RPMI7951 (cell line): ENCODE measurements at regions not wholly inside any gene's neighbourhood (a gene's known extent, or its start where the extent isn't known, plus 50 kb on each side); places are given as distances from the start of the nearest gene placed in this dataset.

Experiments
- DNase-seq: peaks from one replicate; pipeline ENCODE4 v3.0.0-alpha.2; 2012; ENCODE audit warnings: low read depth

DNA sequence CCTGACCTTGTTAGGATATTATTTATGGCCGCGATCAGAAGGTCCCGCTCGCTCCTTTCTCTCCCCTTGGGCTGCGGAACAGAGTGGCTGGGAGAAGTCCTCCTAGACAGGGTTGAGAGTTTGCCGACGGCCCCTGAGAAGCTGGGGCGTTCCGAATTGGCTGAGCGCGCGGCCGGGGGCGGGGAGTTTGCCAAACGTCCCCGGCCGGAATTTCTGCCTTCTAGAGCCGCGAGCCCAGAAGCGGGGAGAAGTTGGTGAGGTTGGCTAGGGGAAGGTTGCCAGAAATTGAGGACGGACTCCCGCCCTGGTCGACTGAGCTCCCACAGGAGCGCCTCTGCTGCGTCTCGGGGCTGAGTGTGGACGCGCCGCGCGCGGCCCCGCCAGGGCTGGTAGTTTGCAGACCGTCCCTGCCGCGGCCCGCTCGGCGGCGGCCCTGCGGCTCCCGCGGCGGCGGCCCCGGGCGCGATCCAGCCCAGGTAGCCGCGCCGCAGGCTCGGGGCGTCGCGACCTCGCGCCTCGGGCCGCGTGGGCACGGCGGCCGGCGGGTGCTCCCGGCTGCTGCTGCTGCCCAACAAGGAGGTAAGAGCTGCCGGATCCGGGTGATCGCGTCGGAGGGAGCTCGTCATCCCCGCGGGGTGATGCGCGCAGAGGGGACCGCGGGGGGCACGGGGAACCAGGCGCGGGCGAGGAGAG lies 134.0 kb upstream of the MGAT5 start:
- DNase-seq: peak; percentile 95

DNA sequence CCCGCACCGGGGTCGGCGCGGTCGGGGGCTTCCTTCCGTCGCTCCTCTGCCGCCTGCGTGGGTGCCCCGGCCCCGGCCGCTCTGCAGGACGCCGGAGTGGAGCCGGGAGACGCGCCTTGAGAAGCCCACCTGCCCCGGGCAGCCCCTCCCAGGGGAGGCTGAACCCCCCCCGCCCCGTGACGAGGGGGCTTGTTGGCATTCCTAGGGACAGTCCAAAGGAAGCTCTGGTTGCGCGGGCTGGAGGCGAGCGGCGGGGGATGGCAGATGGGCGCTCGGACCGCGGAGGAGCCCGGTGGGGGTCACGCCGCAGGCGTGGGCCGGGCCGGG lies 133.5 kb upstream of the MGAT5 start:
- no peak for DNase-seq

DNA sequence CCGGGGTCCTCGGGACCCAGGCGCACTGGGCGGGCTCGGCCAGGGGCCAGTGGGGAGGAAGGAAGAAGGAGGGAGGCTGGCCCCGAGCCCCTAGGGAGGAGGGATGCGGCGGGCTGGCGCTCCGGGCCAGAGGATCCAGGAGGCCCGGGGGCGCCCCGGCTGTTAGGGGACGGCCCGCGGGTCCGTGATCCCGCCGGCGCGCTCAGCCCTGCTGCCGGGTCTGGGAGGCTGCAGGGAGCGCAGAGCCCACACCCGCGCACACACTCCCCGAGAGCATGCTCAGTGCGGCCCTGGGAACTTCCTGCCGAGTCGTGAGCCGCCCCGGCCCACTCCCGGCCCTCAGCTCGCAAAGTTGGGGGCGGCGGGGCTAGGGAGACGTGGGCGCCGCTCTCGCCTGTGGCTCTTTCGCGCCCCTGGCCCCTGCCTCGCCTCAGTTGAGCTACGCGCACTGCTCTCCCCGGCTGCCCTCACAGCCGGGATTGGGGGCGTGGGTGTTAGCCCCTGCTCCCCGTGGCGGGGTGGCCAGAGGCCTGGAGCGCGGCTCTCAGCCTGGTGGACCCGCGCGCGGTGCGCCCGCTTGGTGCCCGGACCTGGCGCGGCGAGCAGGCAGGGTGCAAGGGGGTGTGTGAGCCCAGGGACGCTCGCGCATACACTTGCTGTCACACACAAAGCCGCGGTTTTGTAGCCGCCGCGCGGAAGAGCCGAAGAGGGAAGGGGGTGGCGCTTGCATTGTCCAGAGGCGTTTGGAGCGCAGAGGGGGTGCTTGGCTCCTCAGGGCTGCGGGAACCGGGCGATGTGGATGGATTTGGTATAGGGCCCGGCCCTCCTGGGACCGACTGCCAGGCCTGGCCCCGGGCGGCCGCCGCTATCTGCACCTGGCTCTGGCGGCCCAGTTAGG lies 132.9 kb upstream of the MGAT5 start:
- peak; percentile 68 for DNase-seq

DNA sequence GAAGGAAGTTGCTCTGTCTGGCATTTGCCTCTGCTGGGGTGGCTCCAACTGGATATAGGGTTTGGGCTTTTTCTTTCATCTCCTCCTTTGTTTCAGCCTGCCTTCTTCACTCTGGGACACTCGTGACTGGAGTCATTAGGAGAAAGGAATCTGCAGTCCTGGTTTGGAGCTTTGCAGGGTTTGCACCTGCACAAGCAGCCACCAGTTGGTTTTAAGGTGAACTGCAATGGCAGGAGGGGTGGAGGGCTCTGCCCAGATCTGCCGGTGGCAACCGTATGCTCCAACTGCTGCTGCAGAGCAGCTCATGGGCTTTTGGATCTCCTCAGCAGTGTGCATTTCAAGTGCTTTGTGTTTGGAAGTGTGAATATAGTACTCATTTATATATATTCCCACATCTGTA lies 131.3 kb upstream of the MGAT5 start:
- no peak for DNase-seq

DNA sequence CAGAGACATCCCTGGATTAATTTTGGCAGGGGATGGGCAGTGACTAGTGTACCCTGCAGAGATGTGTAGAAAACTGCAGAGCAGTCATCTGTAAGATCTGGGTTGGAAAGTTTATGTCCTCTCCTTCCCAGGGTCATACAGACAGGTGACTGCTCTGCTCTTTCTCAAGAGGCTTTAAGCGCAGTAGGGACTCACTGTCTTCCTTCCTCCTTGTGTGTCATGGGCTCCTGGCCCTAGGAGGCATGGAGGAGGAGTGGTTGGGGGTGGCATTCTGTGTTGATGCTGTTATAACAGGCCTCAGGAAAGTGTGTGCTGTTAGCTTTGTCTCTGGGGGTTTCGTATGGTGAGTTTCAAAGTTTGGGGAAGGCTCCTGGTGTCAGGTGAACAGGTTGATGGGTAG lies 130.5 kb upstream of the MGAT5 start:
- no peak for DNase-seq

DNA sequence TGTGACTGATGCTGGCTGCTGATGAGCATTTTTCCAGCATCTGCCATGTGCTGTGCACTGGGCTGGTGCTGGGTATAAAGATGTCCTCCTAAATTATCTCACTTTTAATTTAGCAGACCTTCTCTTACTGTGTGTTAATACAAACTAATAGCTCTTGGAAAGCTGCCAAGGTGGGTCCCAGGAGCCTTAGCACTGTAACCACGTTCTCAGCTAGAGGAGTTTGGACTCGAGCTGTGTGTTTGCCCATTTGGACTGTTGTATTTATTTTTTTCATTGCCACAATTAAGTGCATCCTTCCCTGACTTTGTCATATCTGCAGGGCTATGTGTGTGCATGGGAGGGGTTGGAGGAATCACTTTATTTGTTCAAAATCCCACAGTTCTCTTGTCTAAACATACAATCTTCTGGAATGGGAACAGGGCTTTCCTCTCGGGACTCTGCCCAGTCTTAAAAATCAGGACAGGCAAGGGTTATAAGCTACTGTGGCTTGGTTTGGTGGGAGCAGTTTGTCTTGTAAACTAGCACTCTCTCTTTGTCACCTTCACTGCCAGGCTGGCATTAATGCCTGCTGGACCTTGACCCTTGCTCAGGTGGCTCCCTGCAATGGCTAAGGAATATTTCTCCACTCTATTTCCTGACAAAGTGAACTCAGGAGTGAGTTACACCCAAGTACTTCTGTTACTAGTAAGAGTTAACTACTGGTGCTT lies 129.7 kb upstream of the MGAT5 start:
- DNase-seq: no peak

DNA sequence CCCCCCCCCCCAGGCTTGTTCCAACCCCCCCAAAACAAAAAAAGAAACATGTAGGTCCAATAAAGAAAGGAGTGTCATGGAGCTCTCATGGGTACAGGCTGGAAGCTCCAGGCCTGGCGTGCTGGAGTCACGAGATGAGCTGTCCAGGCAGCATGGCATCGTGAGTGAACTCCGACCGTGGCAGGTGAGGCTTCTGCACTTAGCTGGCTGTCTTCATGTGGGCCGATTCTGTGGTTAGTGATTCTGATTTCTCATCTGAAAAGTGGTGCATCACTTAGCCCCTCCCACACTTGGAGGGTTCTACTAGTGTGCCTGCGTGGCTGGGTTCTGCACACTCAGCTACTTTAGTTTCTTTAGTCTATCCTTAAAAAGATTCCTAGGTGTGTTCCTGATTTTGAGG lies 126.4 kb upstream of the MGAT5 start:
- DNase-seq: no peak

DNA sequence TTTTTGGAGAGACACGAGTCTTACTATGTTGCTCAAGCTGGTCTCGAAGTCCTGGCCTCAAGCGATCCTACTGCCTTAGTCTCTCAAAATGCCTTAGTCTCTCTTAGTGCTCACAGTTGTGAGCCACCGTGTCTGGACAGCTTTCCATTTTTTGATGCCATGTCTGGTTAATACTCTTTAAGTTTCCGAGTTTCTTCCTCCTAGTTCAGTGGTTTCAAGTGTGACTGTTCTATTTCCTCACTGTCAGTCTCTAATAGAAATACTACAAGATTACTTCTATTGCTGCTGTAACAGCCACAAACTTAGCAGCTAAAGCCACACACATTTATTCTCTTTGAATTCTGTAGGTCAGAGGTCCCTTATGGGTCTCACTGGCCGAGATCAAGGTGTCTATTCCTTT lies 125.1 kb upstream of the MGAT5 start:
- DNase-seq: no peak

DNA sequence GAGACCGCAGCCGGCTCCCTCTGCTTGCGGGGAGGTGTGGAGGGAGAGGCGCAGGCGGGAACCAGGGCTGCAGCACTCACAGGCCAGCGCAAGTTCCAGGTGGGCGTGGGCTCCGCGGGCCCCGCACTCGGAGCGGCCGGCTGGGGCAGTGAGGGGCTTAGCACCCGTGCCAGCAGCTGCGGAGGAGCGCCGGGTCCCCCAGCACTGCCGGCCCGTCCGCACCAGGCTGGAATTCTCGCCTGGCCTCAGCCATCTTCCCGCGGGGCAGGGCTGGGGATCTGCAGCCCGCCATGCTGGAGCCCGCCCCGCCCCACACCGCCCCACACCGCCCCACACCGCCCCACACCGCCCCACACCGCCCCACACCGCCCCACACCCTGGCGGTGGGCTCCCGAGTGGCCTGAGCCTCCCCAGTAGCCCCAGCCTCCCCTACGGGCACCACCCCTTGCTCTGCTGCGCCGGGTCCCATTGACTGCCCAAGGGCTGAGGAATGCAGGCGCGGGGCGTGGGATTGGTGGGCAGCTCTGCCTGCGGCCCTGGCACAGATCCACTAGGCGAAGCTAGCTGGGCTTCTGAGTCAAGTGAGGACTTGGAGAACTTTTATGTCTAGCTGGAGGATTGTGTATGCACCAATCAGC lies 123.9 kb upstream of the MGAT5 start:
- no peak for DNase-seq

DNA sequence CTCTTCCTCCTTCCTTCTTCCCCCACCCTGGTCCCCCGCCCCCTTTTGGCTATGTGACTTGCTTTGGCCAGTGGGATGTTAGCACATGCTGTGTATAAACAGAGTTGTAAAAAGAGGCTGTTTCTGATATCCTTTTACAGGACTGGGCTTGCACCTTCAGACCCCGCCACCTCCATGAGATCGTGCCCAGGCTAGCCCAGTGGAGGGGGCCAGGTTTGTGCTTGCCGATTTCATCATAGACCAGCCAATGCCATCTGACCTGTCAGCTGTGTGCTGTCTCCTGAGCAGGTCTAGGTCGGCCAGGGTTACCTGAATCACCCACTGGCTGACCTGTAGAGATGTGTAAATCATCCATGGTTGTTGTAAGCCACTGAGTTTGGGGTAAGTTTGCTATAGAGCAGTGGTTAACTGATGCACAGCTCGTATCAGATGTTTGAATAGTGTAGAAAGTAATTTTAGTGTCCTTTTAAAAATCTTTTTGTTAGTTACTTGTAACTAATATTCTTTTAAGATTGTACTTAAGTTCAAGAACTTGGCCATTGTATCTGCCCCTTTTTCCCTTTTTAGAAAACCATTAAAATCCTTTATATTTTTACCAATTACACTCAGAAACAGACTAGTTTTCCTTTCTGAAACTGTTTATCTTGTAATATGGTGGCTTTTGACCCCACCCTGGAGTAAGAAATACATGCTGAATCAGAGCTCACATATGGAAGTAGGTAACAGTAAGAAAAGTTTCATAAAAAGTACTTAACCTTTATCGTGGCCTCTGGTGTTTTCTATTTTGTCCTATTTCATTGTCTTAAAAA lies 122.0 kb upstream of the MGAT5 start:
- DNase-seq: no peak

DNA sequence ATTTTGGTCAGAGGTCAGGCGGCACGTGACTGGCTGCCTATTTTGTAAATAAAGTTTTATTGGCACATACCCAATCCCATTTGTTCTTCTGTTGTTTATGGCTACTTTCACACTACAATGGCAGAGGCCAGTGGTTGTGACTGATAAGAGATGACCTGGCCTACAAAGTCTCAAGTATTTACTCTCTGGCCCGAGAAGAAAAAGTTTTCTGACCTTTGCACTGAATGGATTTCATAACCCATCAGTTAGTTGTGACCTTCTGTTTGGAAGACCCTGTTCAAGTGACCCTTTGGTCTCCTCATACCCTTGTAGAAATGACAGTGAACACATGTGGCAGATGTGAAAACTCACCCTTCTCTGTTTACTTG lies 121.4 kb upstream of the MGAT5 start:
- no peak for DNase-seq

DNA sequence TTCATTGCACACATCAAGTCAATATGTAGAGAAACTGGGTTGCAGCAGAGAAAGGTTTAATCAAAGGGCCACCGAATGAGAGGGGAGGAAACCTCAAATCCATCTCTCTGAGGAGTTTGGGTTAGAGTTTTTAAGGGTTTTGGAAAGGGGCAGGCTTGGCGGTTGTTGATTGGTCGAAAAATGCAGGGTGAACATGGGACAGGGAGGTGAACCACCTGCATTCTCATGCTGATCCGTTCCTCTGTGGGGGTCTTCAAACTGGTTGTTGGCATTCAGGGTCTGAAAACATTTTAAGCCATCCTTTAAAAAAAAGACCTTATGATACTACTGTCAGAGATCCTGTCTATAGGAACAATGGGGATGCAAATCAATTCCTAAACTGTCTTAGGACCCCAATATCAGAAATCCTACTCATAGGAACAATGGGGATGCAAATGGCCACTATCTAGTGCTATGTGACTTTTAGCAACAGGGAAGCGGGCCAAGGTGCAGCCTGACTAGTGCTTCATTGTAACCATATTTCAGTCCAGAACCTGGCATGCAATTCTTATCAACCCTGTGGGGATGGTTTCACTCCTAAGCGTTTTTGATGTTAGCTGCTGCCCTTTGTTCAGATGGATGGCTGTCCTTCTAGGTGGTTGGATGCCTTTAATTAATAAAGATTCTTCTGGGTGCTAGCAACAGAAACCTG lies 120.1 kb upstream of the MGAT5 start:
- DNase-seq: no peak

DNA sequence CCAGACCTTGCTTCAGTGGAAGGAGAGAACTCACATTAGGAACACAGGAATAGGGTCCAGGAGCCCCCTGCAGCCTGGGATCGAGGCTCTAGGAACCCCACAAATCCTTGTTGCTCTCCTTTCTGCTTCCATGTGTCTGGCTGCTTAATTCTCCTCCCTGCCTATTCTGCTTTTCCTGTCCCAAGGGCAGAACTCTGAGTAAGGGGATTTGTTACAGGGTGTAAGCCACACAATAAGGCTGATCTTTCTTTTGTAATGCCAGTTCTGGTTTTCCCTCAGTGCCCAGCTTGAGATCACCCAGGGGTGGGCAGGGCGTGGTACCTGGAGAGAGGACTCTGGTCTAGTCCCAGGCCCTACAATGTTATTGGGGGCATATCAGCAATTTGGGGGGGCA lies 119.6 kb upstream of the MGAT5 start:
- no peak for DNase-seq

DNA sequence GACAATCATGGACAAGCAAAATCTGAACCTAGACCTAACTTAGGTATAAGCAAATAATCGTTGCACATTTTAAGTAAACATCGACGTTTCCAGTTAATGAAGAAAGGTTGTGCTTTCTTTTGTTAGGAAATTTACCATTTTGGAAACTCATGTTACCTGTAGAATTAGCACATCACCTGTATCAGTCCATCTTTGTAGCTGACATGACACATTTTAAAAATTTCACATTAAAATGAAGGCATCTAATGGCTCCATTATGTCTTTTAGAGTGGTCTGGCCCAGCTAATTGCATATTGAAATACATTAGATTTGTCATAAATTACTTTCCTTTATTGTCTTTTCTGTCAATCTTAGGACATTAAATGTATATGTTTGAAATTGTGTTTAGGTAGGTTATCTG lies 119.0 kb upstream of the MGAT5 start:
- no peak for DNase-seq

DNA sequence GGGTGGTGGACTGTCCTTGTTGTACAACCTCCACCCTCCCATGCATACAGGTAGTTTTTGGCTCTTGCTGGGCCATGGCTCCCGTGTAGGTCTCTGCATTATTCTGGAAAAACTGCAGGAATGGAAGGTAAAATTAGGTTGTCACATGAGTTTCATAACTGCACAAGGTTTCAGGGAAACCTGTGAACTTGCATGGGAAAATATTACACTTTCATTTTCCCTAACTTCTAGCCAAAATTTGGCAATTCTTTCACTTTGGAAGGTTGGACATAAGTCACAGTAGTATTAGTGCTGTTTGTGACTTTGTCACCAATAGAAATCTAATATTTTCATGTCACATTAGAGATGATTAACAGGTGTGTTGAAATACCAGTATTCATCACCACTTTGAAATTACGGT lies 118.1 kb upstream of the MGAT5 start:
- no peak for DNase-seq

DNA sequence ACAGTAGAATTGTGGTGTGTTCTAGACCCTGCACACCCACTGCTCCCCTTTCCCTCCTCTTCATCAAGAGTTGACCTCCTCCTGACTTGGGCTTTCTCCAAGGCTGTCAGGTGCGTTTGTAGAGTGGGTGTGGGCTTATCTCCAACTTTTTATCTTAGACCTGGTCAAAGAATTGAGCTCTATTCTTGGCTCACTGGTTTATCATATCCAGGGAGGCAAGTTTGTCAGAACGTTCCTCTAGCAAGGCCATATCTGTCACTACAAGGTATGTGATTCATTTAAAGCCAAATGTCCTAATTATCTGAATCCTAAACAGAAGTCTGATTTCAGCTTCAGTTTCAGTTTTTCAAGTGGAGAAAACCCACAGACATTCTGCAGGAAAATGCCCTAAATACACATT lies 117.1 kb upstream of the MGAT5 start:
- no peak for DNase-seq

DNA sequence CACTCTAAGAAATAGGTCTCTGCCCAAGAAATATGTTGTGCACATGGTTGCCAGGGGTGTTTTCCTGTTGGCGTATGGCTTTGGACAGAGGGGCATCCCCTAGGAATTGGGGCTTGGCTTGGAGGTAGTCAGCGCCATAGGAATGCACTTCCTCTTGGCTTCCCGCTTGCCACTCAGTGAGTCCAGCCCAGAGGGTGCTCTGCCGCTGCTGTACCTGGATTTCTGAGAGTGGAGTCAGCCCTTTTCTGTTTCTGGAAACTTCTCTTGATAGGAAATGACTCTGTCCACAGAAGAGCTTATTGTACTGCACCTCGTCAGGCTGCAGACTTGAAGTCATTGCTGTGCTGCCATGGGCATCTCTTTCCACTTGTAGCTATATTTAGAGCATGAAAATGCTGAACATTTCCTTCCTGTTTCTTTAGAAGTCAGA lies 116.7 kb upstream of the MGAT5 start:
- peak; percentile 78 for DNase-seq

DNA sequence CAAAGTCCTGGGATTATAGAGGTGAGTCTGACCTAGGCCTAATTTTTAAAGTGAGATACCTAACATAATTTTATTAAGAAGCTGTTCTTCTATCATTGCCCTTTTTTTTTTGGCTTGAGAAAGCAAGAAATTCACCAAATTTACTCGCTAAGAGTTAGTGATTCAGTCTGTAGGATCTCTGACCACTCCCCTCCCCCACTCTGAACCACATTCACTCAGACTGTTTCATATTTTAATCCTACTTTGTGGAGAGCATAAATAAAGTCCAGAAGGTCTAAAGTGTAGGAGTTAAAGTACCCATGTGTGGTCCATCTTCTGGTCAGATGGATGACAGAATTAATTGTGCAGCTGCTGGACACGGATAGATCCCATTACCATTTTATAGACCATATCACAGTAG lies 115.8 kb upstream of the MGAT5 start:
- DNase-seq: peak; percentile 21

DNA sequence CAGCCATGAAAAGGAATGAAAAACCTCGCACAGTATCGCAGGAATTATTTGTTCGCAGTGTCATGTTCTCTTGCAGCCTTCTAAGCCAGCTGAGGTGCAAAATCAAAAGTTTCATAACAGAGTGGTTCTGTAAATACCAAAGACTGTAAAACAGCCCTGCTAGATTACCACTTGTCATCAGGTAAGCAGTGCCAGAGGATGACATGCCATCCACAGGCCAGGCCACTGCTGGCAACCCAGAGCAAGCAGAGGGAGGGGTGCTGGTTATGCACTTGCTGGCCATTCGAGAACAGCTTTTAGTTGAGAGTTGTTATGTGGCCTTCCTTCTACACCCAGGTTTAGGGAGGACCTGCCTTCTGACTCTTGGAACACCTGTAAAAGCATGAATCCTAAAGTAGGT lies 114.3 kb upstream of the MGAT5 start:
- no peak for DNase-seq

DNA sequence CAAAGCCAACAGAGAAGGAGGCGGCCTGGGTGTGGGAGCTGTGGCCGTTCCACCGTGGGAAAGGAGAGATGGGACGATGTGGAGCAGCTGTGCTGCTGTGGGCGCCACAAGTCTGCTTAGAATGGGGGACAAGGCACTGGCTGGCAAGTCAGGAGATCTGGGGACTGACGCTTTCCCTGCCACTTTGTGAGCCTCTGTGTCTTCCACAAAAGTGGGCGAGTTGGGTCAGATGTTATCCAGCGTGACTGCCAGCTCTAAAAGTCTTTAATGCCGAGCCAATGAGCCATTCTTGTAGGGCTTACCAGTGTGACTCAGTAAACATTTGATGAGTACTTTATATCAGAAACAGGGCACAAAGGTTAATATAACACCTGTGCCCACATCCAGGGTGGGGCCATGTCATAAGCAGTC lies 113.6 kb upstream of the MGAT5 start:
- no peak for DNase-seq
